ENCODE measurements at regions not wholly inside any gene's neighbourhood (a gene's known extent, or its start where the extent isn't known, plus 50 kb on each side); places are given as distances from the start of the nearest gene placed in this dataset.
A peak's percentile ranks its signal among the peaks of the same experiment; 100 is the strongest.

DNA sequence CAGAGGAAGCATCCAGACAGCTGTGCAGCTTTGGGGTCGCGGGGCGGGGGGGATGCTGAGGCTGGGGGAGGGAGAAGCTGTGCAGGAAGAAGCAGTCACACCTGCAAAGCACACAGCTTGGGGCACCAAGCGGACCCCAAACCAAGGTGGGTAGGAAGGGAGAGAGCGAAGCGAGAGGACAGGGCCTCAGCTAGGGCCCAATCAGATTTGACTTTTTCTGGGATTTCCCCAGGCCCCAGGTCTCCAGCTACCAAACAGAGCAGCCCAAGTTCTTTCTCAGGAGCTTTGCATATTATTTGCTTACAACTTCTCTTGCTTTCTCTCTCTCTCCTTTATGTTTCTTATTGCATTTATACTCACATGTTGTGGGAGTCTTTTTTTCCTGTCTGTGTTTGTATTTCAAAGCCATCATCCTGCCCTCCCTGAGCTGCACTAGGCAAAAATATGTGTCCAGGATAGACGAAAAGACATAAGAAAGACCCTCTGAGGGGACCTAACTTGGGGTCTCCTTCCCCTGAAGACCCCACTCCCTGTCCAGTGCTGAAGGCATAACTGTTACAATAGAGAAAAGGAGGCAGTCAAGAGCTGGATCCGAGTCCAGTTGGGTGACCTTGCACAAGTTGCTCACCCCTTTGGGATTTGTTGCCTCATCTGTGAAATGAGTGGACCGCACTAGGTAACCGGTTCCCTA lies 50.6 kb upstream of the SMNDC1 start:
- DNase-seq (ENCODE audit: low read depth in 2 of 2), result no peak

DNA sequence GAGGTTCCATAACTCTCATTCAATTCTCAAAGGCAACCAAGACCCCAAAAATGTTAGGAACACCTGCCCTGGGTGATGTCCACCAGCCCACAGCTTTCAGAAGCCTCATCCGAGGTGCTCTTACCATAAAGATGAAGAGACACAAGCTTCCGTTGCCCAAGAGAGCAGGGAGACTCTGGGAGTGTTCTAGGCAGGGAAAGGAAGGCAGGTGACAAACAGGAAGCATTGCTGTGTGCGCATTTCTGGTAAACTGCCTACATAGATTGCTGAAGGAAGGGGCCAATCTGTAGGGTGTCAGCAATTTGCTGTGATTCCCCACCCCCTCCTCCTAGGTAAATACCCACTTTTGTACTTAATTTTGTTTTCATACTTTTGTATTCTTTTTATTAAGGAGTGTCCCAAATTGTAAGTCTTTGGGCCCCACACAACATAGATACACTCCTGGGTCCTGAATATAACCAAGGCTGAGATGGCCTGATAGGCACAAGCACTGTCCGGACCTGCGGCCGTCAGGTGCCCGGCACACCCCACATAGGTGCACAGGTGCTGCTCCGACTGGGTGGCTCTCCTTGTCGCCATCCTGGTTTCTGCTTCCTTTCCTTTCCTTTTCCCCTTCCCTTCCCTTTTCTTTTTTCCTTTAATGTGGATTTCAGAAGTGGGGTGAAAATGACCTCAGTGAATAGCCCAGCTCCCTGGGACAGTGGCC lies 51.4 kb upstream of the SMNDC1 start:
- DNase-seq (ENCODE audit: low read depth in 2 of 2), result no peak

DNA sequence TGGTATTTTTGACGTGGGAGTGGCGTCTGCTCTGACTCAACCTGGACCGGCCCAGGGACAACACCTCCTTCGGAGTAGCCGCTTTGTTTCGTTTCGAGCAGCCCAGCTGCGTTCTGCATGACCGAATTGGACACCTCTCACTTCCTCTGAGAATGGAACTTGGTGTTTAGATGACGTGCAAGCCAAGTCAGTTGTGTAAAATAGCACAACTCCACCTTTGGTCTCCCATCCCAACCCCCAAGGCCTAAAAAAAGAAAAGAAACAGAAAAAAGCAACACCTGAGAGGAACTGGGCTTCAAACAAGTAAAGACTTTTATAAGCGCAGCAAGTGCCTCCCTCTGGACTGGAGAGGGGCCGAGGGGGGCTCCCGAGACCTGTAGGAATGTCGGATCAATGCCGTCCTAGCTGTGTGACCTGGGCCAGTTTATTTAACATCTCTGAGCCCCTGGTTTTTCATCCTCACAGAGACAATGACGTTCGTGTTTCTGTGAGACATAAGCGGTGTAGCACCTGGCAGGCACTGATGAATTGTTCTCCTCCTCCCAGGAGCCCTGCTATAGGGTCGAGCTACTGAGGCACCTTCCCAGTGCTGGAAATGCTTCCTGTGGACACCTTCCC lies 52.0 kb upstream of the SMNDC1 start:
- DNase-seq (ENCODE audit: low read depth in 2 of 2), result peak; percentile 54 to 55

DNA sequence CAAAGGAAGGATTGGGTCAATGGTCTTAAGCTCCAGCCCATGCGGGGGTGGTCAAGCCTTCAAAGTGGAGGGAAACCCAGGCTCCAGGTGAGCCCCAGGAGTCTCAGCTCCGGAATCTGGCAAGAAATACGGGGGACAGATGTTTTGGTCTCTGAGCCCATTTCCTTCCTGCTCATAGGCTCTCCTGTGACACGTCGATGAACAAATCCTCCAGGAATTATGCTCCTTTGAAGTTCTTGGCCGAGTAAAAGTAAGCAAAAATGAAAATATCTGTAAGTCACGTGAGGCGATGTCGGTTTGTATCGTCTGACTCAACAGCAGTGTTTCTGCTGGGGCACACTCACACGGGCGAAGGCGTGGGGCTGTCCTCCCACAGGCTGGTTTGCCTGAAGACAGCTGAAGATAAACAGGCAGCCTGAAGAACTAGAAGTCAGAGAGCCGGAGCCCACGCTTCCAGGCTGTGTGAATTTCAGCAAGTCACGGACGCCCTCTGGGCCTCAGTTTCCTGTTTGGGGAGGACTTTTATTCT lies 52.6 kb upstream of the SMNDC1 start:
- peak; percentile 48 to 52 for DNase-seq (ENCODE audit: low read depth in 2 of 2)

DNA sequence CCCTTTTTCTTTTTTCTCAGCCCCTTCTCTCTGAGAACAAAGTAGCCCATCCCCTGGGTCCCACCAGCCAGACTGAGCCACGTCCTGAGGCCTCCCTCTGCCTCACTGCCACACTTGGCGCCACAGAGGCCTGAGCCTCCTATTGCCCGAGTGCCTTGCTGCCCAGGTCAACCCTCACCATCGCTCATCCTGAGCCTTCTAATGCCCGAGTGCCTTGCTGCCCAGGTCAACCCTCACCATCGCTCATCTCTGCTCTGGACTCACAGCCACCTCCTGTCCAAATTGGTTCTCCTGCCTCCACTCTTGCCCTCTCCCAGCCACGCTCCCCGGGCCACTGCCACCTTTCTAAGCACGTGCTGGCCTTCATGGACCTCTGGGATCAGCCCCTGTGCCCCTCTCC lies 53.2 kb upstream of the SMNDC1 start:
- DNase-seq (ENCODE audit: low read depth in 2 of 2), result no peak

DNA sequence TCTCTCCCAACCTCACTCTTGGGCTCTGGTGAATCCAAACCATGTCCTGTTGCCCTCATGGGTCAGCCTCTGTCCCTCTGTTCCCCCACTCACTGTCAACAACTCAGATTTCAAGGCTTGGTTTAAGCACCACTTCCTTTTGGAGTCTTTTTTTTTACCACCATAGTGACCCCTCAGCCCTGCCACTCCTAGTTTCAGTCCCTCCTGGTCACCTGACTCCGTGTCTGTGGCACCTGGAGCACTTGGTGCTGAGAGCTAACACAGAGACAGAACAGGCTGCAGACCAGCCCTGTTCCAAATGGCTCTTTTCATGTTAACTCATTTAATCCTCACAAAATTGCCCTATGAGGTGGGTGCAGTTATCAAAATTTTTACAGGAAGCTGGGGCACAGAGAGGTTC lies 53.6 kb upstream of the SMNDC1 start:
- DNase-seq (ENCODE audit: low read depth in 2 of 2), result no peak

DNA sequence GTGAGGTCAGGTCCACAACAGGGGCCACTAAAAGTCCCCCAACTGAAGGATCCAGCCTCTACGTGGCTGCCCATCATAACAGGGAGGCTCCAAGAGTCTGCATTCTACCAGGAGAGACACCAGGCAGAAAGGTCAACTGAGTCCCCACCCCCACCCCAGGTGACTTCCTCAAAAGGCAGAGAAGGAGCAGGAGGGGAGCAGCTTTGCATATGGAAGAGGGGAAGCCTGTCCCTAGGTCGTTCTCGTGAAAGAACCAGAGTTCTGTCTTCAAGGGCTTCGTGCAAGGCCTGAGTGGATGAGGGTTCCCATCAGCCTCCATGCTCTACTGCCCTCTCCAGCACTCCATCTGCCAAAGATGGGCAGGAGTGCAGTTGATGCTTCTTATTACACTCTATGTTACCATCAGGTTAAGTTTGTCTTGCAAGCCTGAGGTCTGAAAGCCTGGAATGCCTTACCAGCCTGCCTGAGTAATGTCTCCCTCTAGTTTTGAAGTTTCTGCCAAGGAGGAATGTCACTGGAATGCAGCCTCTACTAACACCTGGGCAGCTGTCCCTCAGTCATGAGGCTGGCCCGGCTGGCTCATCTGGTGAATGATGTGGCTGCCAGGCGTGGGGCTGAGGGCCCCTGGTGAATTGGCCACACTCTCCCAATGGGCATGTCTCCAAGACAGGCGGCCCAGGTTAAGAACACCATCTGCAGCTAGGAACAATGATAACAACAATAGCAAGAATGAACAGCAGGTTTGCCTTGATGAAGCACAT lies 54.3 kb upstream of the SMNDC1 start:
- no peak for DNase-seq (ENCODE audit: low read depth in 2 of 2)

DNA sequence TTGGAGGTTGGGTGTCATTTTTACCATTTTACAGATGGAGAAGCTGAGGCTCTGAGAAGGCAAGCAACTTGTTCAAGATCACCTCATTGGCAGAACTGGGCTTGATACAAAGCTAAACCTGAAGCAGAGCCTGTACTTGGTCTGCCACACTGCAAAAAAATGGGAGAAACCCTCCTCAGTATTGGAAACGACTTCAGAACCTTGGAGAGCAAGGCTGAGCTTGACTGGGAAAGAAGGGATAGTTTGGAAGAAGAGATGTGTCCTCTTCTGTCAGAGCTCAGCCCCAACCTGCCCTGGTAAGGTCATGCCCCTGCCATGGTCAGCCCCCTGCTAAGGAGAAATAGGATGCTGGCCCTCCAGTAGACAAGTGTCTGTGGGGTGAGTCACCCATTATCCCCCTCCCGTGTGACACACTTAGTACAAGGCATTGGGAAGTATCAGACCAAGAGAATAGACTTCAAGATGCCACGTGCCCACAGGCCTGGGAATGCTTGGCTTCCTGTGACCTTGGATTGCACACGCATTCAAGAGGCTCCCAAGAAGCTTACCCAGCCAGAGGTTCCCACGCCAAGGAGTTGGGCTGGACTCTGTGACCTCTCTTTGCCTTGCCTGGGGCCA lies 56.2 kb upstream of the SMNDC1 start:
- DNase-seq (ENCODE audit: low read depth in 2 of 2), result no peak

DNA sequence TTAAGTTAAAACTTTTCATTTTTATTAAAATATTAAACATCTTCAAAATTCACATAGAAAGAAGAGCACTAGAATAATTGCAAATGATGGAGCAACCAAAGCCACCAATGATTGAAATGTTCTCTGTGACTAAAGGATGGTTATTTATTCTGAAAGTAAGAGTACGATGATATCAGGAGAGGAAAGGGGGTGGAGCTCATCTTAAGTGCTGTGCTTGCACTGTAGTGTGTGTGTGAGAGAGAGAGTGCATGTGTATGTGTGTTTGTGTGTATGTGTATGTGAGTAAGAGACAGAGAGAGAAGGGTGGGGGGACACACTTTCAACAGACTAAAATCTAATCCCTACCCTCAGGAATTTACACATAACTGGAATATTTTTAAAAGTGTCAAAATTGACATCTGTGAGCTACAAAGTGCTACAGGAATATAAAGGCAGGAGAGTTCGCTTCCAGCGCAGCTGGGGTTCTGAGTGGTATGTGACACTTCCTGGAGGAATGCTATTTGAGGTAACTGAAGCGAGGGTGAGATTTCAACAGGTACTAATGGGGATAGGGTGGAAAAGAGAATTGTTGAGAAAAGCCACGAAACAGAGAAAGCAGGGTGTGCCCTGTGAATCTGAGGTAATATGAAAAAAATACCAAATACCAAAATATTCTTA lies 57.2 kb upstream of the SMNDC1 start:
- DNase-seq (ENCODE audit: low read depth in 2 of 2), result no peak

DNA sequence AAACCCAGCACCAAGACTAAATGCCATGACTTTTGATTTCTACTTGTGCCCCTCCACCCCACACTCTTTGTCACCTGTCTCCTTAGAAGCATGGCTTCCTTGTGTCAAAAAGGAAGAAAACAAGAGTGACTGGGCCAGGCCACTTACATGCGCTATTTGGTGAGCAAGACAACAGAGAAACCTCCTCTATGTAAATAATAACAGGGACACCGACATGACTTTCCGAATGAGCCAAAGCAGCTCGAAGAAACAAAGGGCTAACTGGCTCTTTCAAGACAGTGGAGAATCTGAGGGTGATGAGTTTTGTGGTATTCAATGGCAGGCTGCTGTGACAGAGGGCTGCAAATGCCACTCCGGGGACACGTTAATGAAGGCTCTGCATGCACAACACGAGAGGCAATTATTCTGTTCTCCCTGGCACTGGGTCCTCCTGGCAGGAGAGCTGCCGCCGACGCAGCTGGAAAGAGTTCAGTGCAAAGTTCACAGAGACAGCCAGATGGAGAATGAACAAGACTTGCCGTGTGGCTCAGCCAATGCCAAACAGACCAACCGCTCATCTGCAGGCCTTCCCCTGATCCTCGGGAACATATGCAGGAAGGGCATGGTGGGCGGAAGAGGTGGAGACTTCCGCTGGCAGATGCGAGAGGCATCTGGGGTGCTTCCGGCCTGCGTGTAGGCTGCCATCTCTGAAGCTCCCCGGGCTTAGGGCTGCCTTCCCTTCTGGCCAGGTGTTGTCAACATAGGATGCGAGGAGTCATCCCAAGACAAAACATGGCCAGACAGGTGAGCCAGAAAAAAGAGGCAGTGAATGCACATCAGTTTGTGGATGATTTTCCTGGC lies 59.1 kb upstream of the SMNDC1 start:
- no peak for DNase-seq (ENCODE audit: low read depth in 2 of 2)

DNA sequence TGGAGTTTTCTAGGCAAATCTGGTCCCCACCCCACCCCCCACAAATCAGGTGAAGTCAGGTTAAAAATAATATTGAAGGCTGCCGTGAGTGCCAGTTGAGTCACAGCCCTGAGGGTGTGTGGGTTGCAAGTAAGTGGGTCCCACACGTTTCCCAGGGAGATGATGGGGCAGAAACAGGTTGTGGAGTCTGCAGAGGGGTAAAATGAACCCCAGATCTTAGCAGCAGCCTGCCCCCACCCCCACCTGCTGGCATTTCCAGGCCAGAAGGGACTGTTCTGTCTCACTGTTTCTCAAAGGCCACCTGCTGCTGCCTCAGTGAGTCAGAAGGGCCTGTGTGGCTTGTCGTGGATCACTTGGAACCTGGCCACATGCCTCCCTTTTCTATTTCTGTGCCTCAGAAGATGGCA lies 59.8 kb upstream of the SMNDC1 start:
- DNase-seq (ENCODE audit: low read depth in 2 of 2), result peak in 1 of 2 donors; percentile 44

DNA sequence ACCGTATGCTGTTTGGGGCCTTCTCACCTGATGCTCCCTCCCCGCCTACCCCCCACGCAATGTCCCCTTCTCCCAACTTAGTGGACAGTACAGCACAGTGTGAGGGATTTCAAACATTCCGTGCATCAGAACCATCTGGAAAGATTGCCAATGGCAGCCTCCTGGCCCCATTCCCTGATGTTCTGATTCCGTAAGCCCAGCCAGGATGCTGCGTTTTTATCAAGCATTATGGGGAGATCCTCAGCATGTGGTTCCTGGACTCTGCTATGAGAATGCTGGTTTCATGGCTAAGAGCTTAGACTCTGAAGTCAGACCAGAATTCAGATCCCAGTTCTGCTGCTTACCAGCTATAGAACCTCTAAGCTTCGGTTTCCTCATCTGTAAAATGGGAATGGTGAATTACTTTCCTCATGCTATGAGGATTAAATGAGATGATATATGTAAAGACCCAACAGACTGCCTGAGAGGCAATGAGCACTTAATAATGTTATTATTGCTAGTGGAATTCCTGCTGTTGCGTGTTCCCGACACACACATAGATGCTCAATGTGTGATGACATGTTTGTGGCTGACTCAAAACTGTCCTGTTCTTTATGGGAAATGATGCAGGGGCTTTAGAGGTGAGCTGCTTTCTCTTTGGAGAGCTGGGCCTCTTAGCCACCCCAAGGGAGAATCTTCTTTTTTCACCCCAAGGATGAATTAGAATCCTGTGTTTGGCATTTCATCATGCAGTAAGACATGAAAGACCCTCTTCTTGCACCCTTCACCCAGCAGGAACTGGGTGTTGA lies 60.8 kb upstream of the SMNDC1 start:
- no peak for DNase-seq (ENCODE audit: low read depth in 2 of 2)

DNA sequence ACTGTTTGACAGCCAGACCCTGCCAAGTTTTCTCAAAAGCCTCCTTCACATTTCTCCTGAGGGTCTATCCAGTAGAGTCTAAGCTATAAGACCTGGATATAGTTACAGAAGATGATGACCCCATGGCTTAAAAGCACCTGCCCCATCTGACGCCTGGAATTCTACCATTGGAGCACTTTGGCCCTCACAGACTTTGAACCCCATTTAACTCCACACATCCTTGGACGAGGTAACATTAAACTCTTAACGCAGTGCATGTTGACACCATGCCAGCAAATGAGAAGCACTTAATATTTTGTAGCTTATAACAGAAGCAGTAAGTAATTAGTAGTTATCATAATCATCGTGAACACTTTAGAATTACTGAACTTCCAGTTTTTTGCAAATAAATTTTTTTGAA lies 61.9 kb upstream of the SMNDC1 start:
- DNase-seq (ENCODE audit: low read depth in 2 of 2), result no peak

DNA sequence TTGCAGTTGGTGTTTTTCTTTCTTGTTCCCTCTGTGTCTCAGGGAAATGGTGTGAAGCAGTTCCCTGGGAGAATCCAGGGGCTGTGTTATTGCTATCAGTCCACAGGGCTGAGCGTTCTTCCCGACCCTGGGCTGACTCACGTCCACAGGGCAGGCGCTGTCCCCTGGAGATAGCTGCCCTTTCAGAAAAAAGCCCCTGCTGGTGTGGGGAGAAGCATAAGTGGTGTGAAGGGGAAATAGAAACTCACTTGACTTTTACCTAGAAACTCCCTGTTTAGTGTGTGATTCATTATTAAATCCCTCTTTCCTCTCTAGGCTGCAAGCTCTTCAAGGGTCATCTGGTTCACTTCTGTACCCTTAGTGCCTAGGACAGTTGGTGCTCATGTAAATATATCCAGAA lies 63.3 kb upstream of the SMNDC1 start:
- DNase-seq (ENCODE audit: low read depth in 2 of 2), result no peak

DNA sequence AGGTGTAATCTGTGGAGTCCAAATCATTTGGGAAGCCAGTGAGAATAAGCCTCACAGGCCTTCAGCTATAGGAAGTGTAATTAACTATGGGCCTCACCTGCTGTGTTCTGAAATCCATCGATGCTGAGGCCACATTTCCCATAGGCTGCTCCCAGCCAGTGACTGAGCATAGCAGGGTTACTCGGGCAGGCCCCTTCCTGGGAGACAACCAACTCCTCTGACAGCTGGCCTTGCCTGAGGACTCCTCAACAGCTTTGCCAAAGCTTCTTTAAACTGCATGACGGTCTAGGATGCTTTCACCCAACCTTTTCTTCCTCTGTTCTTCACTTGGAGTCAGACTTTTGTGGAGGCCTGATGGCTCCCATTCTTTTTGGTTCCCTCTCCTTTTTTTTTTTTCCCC lies 63.8 kb upstream of the SMNDC1 start:
- no peak for DNase-seq (ENCODE audit: low read depth in 2 of 2)

DNA sequence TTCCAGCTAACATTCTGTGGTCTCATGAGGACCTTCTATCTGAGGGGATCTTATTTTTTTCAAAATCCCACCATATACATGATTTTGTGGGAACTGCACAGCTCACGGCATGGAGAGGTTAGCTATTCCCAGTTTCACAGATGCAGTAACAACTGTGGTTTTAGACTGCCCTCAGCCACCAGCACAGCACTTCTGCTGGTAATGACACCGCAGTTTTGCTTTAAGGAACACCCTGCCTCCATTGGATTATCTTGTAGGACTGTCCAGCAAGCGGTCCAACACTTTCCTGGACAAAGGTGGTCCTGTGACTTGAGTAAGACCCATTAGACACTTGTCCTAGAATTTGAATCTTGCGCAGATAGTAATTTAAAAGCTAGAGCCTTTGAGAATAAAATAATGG lies 65.3 kb upstream of the SMNDC1 start:
- no peak for DNase-seq (ENCODE audit: low read depth in 2 of 2)

DNA sequence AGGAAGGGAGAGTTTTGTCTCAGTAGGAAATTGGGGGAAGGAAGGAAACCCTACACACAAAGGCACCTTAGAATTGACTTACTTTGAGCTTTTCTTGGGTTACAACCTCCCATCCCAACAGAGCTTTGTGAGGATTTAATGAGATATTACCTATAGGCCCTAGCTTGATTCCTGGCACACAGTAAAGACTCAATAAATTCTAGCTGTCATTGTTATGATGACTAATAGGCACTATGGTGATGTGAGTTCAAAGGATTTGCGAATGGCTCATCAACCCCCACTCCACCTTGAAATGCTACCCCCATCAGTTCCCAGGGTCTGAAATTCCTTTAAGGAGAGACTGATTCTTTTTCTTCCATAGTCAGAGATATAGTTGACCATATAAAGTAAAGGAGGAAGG lies 67.9 kb upstream of the SMNDC1 start:
- DNase-seq (ENCODE audit: low read depth in 2 of 2), result no peak

DNA sequence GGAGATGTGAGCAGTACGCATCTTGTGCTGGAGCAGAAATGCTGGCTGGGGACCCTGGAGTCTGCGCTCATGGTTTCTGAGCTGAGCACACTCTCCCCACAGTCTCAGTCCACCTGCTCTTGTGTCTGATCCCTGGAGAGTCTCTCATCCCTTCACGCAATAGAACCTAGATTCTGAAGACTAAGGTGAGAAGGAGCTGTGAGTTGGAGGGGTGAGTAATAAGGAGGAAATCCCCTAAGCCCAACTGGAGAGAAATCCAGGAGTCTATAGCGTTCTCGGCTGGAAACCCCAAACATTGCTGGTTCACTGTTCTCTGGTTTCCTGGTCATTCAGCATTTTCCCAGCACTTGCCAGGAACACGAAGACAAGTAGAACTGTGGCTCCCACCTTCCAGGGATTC lies 68.3 kb upstream of the SMNDC1 start:
- DNase-seq (ENCODE audit: low read depth in 2 of 2), result no peak

DNA sequence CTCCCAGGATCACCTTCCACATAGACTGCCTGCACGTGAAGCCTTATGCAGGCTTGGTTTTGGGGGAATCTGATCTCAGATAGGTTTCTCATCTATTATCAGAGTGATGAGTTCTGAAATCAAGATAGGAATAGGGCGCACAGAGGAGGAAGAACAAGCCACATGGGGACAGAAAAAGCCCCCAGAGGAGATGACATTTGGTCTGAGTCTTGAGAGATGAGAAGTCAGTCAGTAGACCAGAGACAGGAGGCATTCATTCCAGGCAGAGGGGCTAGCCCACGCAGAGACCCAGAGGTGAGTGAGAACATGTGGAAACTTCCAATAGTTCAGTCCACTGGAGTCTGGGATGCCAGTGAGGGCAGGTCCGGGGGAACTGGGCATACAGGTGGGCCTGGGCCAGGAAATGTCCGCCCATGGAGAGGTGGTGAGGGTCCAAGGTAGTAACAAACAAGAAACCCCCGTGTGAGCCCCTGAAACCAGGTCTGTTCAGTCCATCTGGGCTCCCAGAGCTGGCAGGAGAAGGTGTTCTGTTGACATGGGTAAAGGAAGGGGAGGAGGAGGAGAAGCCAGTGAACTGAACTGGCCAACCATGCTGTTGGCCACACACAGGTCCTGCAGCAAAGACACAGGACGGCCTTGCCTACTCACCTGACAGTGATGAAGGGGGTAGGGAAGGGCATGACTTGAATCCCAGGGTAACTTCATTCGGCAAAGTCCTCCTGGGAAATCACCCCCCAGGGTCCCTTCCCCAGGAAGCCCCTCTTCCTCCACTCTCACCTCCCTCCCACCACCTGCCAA lies 69.3 kb upstream of the SMNDC1 start:
- no peak for DNase-seq (ENCODE audit: low read depth in 2 of 2)
